ENCODE measurements at regions not wholly inside any gene's neighbourhood (a gene's known extent, or its start where the extent isn't known, plus 50 kb on each side); places are given as distances from the start of the nearest gene placed in this dataset.
"Not testable (repeated sequence)": the region's sequence is repeated elsewhere in the genome, so short reads cannot be mapped to it uniquely, and the experiment has no call there.

DNA sequence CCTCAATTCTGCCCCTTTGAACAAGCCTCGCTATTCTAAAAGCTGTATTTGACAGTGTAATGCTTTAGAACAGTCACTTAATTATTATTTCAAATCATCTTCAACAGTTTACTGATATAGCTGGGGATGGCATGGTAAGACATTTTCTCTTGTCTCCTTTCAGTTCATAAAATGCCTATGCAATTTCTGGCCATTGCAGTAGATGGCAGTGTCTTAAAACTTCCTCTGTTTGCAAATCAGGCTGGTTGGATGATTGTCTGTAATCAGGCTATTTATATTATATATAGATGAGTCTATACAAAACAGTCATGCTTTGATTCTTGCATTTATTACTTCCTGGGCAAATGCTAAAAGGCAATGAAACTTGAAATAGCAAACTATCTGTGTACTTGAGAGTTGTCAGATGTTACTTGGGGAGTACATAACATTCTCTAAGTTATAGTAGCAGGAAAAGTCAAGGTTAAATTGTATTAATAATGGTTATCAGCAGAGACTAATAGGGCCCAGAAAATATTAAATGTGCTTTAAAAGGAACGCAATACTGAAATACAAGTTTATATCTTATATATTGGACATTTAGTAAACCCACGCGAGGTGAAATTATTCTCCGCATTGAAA is 55.5 kb upstream of the LHFPL3 start:
- Histone ChIP-seq H3K36me3 (ENCODE audit: control insufficient read depth, insufficient read depth, low read length) (no peaks in the 10 kb centered on the region), H3K4me3 (ENCODE audit: low read length) (no peak overlapping the region), H3K4me1 (ENCODE audit: control insufficient read depth, insufficient read depth, low read length) (no peaks in the 10 kb centered on the region), H3K9me3 (ENCODE audit: control insufficient read depth, insufficient read depth, low read length) (no peaks in the 10 kb centered on the region), H3K27me3 (ENCODE audit: control insufficient read depth, insufficient read depth, low read length) (no peaks in the 10 kb centered on the region), H3K27ac (ENCODE audit: low read length) (no peak overlapping the region)
- intact Hi-C loops (cut with micrococcal nuclease), result no loop called here
- no peak overlapping the region for H3K4me3 Mint-ChIP-seq
- DNase-seq, result no peak
- H3K4me1 Mint-ChIP-seq, result no peaks in the 10 kb centered on the region
- no peak overlapping the region for H3K27ac Mint-ChIP-seq
- peaks cover 0 to 10% of the 10 kb centered on the region in 2 donors for H3K27me3 Mint-ChIP-seq (ENCODE audit: low read depth in 2 of 2)
- TF ChIP-seq, protein P1, sequence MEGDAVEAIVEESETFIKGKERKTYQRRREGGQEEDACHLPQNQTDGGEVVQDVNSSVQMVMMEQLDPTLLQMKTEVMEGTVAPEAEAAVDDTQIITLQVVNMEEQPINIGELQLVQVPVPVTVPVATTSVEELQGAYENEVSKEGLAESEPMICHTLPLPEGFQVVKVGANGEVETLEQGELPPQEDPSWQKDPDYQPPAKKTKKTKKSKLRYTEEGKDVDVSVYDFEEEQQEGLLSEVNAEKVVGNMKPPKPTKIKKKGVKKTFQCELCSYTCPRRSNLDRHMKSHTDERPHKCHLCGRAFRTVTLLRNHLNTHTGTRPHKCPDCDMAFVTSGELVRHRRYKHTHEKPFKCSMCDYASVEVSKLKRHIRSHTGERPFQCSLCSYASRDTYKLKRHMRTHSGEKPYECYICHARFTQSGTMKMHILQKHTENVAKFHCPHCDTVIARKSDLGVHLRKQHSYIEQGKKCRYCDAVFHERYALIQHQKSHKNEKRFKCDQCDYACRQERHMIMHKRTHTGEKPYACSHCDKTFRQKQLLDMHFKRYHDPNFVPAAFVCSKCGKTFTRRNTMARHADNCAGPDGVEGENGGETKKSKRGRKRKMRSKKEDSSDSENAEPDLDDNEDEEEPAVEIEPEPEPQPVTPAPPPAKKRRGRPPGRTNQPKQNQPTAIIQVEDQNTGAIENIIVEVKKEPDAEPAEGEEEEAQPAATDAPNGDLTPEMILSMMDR (IDR thresholded peaks at IDR 0.05), result no peak
- peaks cover 3 to 9% of the 10 kb centered on the region in 2 donors for H3K9me3 Mint-ChIP-seq
- WGBS (ENCODE audit: insufficient coverage), result 100% methylated on average over 2 of the region's 5 CpGs
- no peak for ATAC-seq
- H3K36me3 Mint-ChIP-seq, result no peaks in the 10 kb centered on the region

DNA sequence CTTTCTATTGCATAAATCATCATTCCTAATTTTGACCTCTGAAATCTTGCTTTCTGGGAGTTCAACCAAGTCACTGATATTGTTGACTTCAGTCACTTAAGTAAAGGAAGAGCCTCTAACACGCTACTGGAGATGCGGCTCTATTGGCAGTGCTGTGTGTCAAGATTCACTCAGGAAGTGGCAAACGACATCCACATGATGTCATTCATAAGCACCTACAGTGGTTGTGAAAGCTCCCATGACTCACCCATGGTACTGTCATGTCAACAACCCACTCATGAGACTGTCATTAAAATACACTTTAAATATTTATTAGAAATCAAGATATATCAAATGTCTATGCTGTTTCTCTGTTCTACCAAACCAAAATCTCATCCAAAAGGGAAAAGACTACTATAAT is 52.5 kb upstream of the LHFPL3 start:
- 71% methylated on average over 3 of the region's 3 CpGs for WGBS (ENCODE audit: insufficient coverage)
- DNase-seq (no peak), ATAC-seq (no peak)
- H3K4me1 Mint-ChIP-seq, result no peaks in the 10 kb centered on the region
- H3K9me3 Mint-ChIP-seq, result peaks cover 3 to 12% of the 10 kb centered on the region in 2 donors
- H3K27me3 Mint-ChIP-seq (ENCODE audit: low read depth in 2 of 2), result peaks cover 0 to 10% of the 10 kb centered on the region in 2 donors
- H3K4me1 ChIP-seq (ENCODE audit: control insufficient read depth, insufficient read depth, low read length), result no peaks in the 10 kb centered on the region
- no peak overlapping the region for H3K27ac Mint-ChIP-seq
- TF ChIP-seq, protein P1 (IDR thresholded peaks at IDR 0.05), result no peak
- H3K36me3 Mint-ChIP-seq, result peaks cover 5% of the 10 kb centered on the region
- no peak overlapping the region for H3K27ac ChIP-seq (ENCODE audit: low read length)
- no peak overlapping the region for H3K4me3 Mint-ChIP-seq
- intact Hi-C loops (cut with micrococcal nuclease), result no loop called here
- no peaks in the 10 kb centered on the region for H3K27me3 ChIP-seq (ENCODE audit: control insufficient read depth, insufficient read depth, low read length)
- no peaks in the 10 kb centered on the region for H3K9me3 ChIP-seq (ENCODE audit: control insufficient read depth, insufficient read depth, low read length)
- H3K4me3 ChIP-seq (ENCODE audit: low read length), result no peak overlapping the region
- no peaks in the 10 kb centered on the region for H3K36me3 ChIP-seq (ENCODE audit: control insufficient read depth, insufficient read depth, low read length)

DNA sequence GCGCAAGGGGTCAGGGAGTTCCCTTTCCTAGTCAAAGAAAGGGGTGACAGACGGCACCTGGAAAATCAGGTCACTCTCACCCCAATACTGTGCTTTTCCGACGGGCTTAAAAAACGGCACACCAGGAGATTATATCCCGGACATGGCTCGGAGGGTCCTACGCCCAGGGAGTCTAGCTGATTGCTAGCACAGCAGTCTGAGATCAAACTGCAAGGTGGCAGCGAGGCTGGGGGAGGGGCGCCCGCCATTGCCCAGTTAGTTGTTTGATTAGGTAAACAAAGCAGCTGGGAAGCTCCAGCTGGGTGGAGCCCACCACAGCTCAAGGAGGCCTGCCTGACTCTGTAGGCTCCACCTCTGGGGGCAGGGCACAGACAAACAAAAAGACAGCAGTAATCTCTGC is 51.7 kb upstream of the LHFPL3 start:
- intact Hi-C loops (cut with micrococcal nuclease); H3K27me3 ChIP-seq (ENCODE audit: control insufficient read depth, insufficient read depth, low read length); H3K27ac Mint-ChIP-seq; H3K4me3 Mint-ChIP-seq; H3K36me3 Mint-ChIP-seq; H3K4me1 ChIP-seq (ENCODE audit: control insufficient read depth, insufficient read depth, low read length); H3K36me3 ChIP-seq (ENCODE audit: control insufficient read depth, insufficient read depth, low read length); ATAC-seq; H3K4me1 Mint-ChIP-seq; DNase-seq; H3K4me3 ChIP-seq (ENCODE audit: low read length); H3K9me3 ChIP-seq (ENCODE audit: control insufficient read depth, insufficient read depth, low read length); H3K27ac ChIP-seq (ENCODE audit: low read length): not testable (repeated sequence)
- peaks cover 3 to 12% of the 10 kb centered on the region in 2 donors for H3K9me3 Mint-ChIP-seq
- WGBS (ENCODE audit: insufficient coverage), result 96% methylated on average over 10 of the region's 11 CpGs
- peaks cover 0 to 10% of the 10 kb centered on the region in 2 donors for H3K27me3 Mint-ChIP-seq (ENCODE audit: low read depth in 2 of 2)
